Epithelial cell of esophagus (primary cell): ENCODE measurements at regions not wholly inside any gene's neighbourhood (a gene's known extent, or its start where the extent isn't known, plus 50 kb on each side); places are given as distances from the start of the nearest gene placed in this dataset.

Experiments
- DNase-seq: peaks from one replicate; pipeline ENCODE4 v3.0.0; 2010; ENCODE audit warnings: low read depth
- H3K4me3 ChIP-seq: 2 replicates; pipeline ENCODE4 v1.5.1; 2011; ENCODE audit warnings: mild to moderate bottlenecking, low read length, control low read depth
- TF ChIP-seq, protein P1 (sequence below): IDR thresholded peaks from 2 replicates; pipeline ENCODE4 v1.5.1; 2011; ENCODE audit warnings: low read depth, mild to moderate bottlenecking, low read length, control low read depth, inconsistent platforms; ENCODE audit not compliant: insufficient read depth; ENCODE audit errors: missing control alignments

GRCh38 chr10:49463605-49464004, 67.7 kb upstream of the DRGX start:
- no peak for DNase-seq
- H3K4me3 ChIP-seq: no peak overlapping the region
- TF ChIP-seq, protein P1, sequence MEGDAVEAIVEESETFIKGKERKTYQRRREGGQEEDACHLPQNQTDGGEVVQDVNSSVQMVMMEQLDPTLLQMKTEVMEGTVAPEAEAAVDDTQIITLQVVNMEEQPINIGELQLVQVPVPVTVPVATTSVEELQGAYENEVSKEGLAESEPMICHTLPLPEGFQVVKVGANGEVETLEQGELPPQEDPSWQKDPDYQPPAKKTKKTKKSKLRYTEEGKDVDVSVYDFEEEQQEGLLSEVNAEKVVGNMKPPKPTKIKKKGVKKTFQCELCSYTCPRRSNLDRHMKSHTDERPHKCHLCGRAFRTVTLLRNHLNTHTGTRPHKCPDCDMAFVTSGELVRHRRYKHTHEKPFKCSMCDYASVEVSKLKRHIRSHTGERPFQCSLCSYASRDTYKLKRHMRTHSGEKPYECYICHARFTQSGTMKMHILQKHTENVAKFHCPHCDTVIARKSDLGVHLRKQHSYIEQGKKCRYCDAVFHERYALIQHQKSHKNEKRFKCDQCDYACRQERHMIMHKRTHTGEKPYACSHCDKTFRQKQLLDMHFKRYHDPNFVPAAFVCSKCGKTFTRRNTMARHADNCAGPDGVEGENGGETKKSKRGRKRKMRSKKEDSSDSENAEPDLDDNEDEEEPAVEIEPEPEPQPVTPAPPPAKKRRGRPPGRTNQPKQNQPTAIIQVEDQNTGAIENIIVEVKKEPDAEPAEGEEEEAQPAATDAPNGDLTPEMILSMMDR: no peak

DNA sequence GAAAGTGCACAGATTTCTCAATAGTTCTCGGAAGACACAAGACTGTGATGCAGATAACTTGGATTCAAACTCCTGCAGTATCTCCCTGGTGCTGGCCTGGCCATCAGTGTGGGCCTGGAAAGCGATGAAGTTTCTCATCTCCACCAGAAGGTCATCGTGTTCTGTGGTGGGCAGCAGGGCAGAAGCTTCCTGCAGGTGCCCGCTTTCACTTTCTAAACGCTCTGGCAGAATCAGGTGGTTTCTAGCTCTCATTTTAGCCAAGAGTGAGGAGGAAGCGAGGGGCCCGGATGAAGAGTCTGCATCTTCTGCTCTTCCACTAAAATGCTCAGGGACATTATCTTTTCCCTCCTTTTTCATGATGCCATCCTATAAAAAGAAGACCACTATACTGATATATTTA, 63.0 kb upstream of the DRGX start:
- no peak overlapping the region for H3K4me3 ChIP-seq
- no peak for DNase-seq
- TF ChIP-seq, protein P1: no peak

GRCh38 chr10:49457686-49458085, 61.8 kb upstream of the DRGX start:
- H3K4me3 ChIP-seq: no peak overlapping the region
- TF ChIP-seq, protein P1: no peak
- DNase-seq: no peak

- TF ChIP-seq, protein P1: no peak
- peak; percentile 15 for DNase-seq
- no peak overlapping the region for H3K4me3 ChIP-seq
These were observed 53.0 kb upstream of the DRGX start for GRCh38 chr10:49448924-49449323.

DNA sequence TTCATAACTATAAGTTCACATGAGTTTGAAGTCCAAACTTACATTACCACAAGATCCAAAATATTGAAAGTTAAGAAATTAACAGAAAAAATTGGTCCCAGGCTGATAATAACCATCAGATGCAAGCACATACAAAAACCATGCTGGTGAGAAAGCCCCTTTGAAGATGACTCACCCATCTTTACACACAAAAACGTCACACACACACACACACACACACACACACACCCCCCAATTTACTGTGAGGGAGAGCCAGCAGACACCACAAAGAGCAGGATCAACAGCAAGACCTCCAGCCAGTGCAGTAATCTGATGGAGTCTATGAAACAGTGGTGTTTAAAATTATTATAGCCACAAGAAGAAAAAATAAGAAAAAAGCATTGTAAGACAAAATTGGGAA, 50.1 kb upstream of the DRGX start:
- peak; percentile 32 for DNase-seq
- TF ChIP-seq, protein P1: no peak
- no peak overlapping the region for H3K4me3 ChIP-seq
